ENCODE measurements at regions not wholly inside any gene's neighbourhood (a gene's known extent, or its start where the extent isn't known, plus 50 kb on each side); places are given as distances from the start of the nearest gene placed in this dataset.

DNA sequence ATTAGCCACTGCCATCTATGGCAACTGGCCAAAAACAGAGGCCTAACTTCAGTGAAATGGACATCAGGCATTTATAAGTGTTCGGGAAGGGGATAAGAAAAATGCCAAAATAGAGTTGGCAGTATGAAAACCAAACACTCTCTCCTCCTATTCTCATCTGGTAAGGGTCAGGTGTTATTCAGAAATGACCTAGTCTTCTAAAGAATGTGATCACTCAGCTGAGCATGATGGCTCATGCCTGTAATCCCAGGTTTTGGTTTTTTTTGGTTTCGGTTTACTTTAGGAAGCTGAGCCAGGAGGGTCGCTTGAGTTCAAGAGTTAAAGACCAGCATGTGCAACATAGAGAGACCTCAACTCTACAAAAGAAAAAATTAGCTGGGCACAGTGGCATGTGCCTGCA, 170.3 kb downstream of the GRIN2B start:
- H3K27me3 Mint-ChIP-seq (ENCODE audit: unreplicated experiment), result no peaks in the 10 kb centered on the region
- no peaks in the 10 kb centered on the region for H3K9me3 Mint-ChIP-seq (ENCODE audit: unreplicated experiment)
- no peak for TF ChIP-seq CTCF (IDR thresholded peaks at IDR 0.05)
- H3K4me1 Mint-ChIP-seq (ENCODE audit: unreplicated experiment), result no peaks in the 10 kb centered on the region
- H3K4me3 Mint-ChIP-seq (ENCODE audit: unreplicated experiment), result no peak overlapping the region
- H3K36me3 Mint-ChIP-seq (ENCODE audit: unreplicated experiment), result no peaks in the 10 kb centered on the region
- no peak overlapping the region for H3K27ac Mint-ChIP-seq (ENCODE audit: unreplicated experiment)
- DNase-seq (ENCODE audit: extremely low spot score, unreplicated experiment), result no peak

DNA sequence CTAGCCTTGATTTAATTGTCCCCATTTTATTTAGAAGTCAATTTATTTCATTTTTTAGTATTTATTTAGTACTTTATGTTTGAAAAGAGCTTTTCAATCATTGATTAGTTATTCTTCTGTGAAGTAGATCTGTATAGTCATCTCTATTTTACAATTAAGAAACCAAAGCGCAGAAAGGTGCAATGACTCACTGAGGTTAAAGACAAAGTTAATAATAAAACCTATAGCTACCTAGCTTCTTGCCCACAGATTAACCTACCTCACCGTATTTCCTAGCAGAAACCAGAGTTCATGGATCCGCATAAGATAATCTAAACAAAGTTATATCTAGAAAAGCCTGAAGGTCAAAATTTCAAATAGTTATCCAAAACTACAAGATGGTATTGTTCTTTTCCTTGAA, 176.4 kb downstream of the GRIN2B start:
- TF ChIP-seq CTCF (IDR thresholded peaks at IDR 0.05), result no peak
- Mint-ChIP-seq H3K9me3 (ENCODE audit: unreplicated experiment) (no peaks in the 10 kb centered on the region), H3K36me3 (ENCODE audit: unreplicated experiment) (no peaks in the 10 kb centered on the region), H3K4me3 (ENCODE audit: unreplicated experiment) (no peak overlapping the region), H3K27ac (ENCODE audit: unreplicated experiment) (no peak overlapping the region), H3K4me1 (ENCODE audit: unreplicated experiment) (no peaks in the 10 kb centered on the region), H3K27me3 (ENCODE audit: unreplicated experiment) (no peaks in the 10 kb centered on the region)
- DNase-seq (ENCODE audit: extremely low spot score, unreplicated experiment), result no peak

GRCh38 chr12:13801543-13801942, 179.9 kb downstream of the GRIN2B start:
- no peak for DNase-seq (ENCODE audit: extremely low spot score, unreplicated experiment)
- TF ChIP-seq CTCF (IDR thresholded peaks at IDR 0.05), result no peak
- Mint-ChIP-seq H3K9me3 (ENCODE audit: unreplicated experiment) (no peaks in the 10 kb centered on the region), H3K27ac (ENCODE audit: unreplicated experiment) (no peak overlapping the region), H3K27me3 (ENCODE audit: unreplicated experiment) (no peaks in the 10 kb centered on the region), H3K36me3 (ENCODE audit: unreplicated experiment) (no peaks in the 10 kb centered on the region), H3K4me3 (ENCODE audit: unreplicated experiment) (no peak overlapping the region), H3K4me1 (ENCODE audit: unreplicated experiment) (no peaks in the 10 kb centered on the region)

DNA sequence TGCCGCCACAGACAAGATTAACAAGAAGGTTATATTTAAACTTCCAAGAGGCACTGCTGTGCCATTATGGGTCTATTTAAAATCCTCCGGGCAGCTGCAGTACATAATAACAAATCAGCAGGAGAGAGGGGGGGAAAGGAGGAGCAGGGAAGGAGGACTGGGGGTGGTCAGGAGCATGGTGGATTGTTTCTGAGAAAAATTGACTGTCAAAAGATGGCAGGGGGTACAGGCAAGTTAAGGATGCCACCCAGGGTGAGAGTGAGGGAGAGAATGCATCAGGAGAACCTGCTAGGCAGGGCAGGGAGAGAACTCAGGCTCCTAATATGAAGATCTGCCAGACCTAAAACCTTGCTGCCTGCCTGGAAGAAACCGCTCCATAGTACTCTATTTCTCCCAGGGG, 181.8 kb downstream of the GRIN2B start:
- TF ChIP-seq CTCF (IDR thresholded peaks at IDR 0.05), result no peak
- Mint-ChIP-seq H3K4me3 (ENCODE audit: unreplicated experiment) (no peak overlapping the region), H3K9me3 (ENCODE audit: unreplicated experiment) (no peaks in the 10 kb centered on the region), H3K36me3 (ENCODE audit: unreplicated experiment) (no peaks in the 10 kb centered on the region), H3K27ac (ENCODE audit: unreplicated experiment) (no peak overlapping the region), H3K27me3 (ENCODE audit: unreplicated experiment) (no peaks in the 10 kb centered on the region), H3K4me1 (ENCODE audit: unreplicated experiment) (no peaks in the 10 kb centered on the region)
- no peak for DNase-seq (ENCODE audit: extremely low spot score, unreplicated experiment)

DNA sequence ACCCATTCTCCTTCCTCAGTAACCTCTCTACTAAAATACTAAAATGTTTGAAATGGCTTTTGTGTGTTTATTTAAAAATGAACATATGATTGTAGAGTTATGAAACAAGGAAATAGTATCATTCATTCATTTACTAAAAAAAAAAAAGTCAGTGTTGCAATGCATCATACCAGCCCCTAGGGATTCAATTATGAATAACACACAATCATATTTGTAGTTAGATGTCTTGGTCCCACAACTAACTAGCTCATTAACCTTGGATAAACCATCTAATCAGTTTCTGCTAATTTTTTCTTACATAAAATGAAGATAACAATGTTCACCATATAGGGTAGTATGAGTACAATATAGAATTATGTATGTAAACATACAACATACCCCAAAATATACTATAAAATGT, 183.2 kb downstream of the GRIN2B start:
- H3K9me3 Mint-ChIP-seq (ENCODE audit: unreplicated experiment), result no peaks in the 10 kb centered on the region
- no peak overlapping the region for H3K4me3 Mint-ChIP-seq (ENCODE audit: unreplicated experiment)
- H3K27me3 Mint-ChIP-seq (ENCODE audit: unreplicated experiment), result no peaks in the 10 kb centered on the region
- no peaks in the 10 kb centered on the region for H3K4me1 Mint-ChIP-seq (ENCODE audit: unreplicated experiment)
- no peak for DNase-seq (ENCODE audit: extremely low spot score, unreplicated experiment)
- no peak for TF ChIP-seq CTCF (IDR thresholded peaks at IDR 0.05)
- no peaks in the 10 kb centered on the region for H3K36me3 Mint-ChIP-seq (ENCODE audit: unreplicated experiment)
- no peak overlapping the region for H3K27ac Mint-ChIP-seq (ENCODE audit: unreplicated experiment)

All from osteocyte (in vitro differentiated cells).